ENCODE measurements at regions not wholly inside any gene's neighbourhood (a gene's known extent, or its start where the extent isn't known, plus 50 kb on each side); places are given as distances from the start of the nearest gene placed in this dataset.

DNA sequence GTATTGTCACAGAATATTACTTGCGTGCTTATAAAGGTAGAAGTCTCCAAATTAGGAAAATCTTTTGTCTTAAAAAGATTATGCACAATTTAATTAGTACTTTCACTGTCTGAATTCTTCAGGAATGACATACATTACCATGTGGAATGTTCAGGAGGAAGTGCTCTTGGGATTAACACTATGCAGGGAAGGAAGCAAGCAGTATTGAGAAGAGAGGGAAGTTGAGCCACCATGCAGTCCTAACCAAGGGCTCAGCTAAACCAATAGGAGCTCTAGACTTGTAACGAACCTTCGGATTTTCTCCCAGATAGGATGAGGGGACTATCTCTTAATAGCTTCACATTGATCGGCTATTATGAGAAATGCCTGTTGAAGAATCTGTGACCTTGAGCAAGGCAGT lies 918.4 kb upstream of the MANEA start:
- Histone ChIP-seq H3K4me3 (no peak overlapping the region), H3K9me3 (replicated peaks in 1 of 11) (peaks cover 0 to 6% (median 0%) of the 10 kb centered on the region in 11 experiments; a peak in 1 of 22 replicates), H3K27me3 (no peaks in the 10 kb centered on the region), H3K9ac (no peak overlapping the region), H4K20me1 (no peaks in the 10 kb centered on the region), H3K4me1 (no peaks in the 10 kb centered on the region), H3K4me2 (no peak overlapping the region), H3K27ac (no peak overlapping the region), H3K36me3 (no peaks in the 10 kb centered on the region)
- TF ChIP-seq Cebpa-rat (IDR thresholded peaks at IDR 0.05), result no peak

- Histone ChIP-seq H3K9ac (no peak overlapping the region), H3K4me1 (no peaks in the 10 kb centered on the region), H3K27ac (no peak overlapping the region), H3K4me3 (no peak overlapping the region), H3K36me3 (no peaks in the 10 kb centered on the region), H3K9me3 (replicated peaks in 1 of 11) (peaks cover 0 to 6% (median 0%) of the 10 kb centered on the region in 11 experiments; a peak in 1 of 22 replicates), H3K27me3 (no peaks in the 10 kb centered on the region), H4K20me1 (no peaks in the 10 kb centered on the region), H3K4me2 (no peak overlapping the region)
- TF ChIP-seq Cebpa-rat (IDR thresholded peaks at IDR 0.05), result no peak
These were observed 926.1 kb upstream of the MANEA start for GRCh38 chr6:94651239-94651638.

GRCh38 chr6:94645191-94645590 lies 932.1 kb upstream of the MANEA start:
- H4K20me1 ChIP-seq, result no peaks in the 10 kb centered on the region
- no peaks in the 10 kb centered on the region for H3K9me3 ChIP-seq (replicated peaks in 1 of 11)
- no peak overlapping the region for H3K4me3 ChIP-seq
- no peak for TF ChIP-seq Cebpa-rat (IDR thresholded peaks at IDR 0.05)
- H3K4me2 ChIP-seq, result no peak overlapping the region
- H3K36me3 ChIP-seq, result no peaks in the 10 kb centered on the region
- H3K4me1 ChIP-seq, result no peaks in the 10 kb centered on the region
- no peak overlapping the region for H3K27ac ChIP-seq
- no peaks in the 10 kb centered on the region for H3K27me3 ChIP-seq
- no peak overlapping the region for H3K9ac ChIP-seq

DNA sequence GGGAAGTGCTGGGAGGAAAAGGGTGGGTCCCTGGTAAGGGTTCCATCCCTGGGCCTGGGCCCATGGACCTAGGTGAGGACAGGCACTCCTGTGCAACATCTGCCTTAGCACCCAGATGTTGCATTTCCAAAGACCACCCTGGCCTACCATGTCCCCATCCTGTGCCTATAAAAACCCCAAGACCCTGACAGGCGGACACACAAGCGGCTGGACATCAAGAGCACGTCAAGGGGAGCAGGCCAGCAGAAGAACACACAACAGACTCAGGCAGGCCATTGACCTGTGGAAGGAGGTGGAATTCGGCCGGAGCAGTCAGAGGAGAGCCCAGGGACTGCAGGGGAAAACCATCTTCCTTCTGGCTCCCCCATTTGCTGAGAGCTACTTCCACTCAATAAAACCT lies 937.8 kb upstream of the MANEA start:
- Histone ChIP-seq H3K27me3 (no peaks in the 10 kb centered on the region), H3K36me3 (no peaks in the 10 kb centered on the region), H3K4me3 (no peak overlapping the region), H4K20me1 (no peaks in the 10 kb centered on the region), H3K27ac (no peak overlapping the region), H3K4me1 (no peaks in the 10 kb centered on the region), H3K9me3 (replicated peaks in 1 of 11) (no peaks in the 10 kb centered on the region), H3K9ac (no peak overlapping the region), H3K4me2 (no peak overlapping the region)
- no peak for TF ChIP-seq Cebpa-rat (IDR thresholded peaks at IDR 0.05)

DNA sequence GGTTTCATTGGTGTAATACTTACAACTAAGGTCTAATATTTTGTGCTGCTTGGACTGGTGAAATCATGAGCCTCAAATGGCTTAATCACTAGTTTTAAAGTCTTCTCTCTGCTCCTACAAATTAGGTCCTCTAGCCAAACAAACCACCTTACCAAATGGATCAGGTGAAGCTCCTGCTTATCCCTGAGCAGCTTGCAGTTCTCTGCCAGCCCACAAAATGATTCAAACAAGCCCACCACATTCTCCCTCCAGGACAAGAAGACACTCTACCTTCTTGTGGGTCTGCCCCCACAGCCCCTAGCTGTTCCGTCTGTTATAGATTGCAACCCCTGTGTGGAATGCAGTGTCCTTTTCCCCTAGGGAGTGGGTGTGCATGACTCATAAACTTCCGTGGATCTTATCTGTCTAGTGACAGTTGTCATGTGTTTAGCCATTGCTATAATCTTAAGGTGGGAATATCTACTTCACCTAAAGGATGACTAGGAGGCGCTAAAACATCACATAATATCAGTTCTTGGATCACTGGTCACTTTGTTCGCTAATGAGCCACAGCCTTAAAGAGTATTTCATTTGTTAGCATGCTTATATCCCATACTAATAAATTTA lies 940.5 kb upstream of the MANEA start:
- Histone ChIP-seq H3K27ac (no peak overlapping the region), H3K9ac (no peak overlapping the region), H3K27me3 (no peaks in the 10 kb centered on the region), H3K4me2 (no peak overlapping the region), H3K4me1 (no peaks in the 10 kb centered on the region), H3K36me3 (no peaks in the 10 kb centered on the region), H3K9me3 (replicated peaks in 1 of 11) (no peaks in the 10 kb centered on the region), H4K20me1 (no peaks in the 10 kb centered on the region), H3K4me3 (no peak overlapping the region)
- TF ChIP-seq Cebpa-rat (IDR thresholded peaks at IDR 0.05), result no peak

DNA sequence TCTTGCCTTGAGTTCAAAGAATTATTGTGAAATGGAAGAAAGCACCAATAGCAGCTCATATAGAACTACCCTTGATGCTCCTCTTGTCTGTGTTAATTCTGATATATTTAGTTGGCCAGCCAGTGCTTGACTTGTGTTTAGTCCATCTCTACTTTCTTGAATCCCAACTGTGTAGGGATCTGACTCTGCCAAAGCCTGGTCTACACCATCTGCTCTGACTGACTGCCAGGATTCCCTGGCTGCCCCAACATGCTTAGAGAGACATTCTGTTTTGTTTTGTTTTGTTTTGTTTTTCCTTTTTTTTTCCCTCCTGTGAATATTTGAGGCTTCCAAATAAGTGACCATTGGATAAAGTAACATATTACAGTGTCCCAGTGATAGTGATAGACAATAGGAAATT lies 953.7 kb upstream of the MANEA start:
- no peak overlapping the region for H3K4me2 ChIP-seq
- no peaks in the 10 kb centered on the region for H3K27me3 ChIP-seq
- no peaks in the 10 kb centered on the region for H4K20me1 ChIP-seq
- H3K9me3 ChIP-seq (replicated peaks in 1 of 11), result no peaks in the 10 kb centered on the region
- H3K36me3 ChIP-seq, result no peaks in the 10 kb centered on the region
- H3K4me3 ChIP-seq, result no peak overlapping the region
- TF ChIP-seq Cebpa-rat (IDR thresholded peaks at IDR 0.05), result no peak
- no peak overlapping the region for H3K27ac ChIP-seq
- H3K4me1 ChIP-seq, result no peaks in the 10 kb centered on the region
- H3K9ac ChIP-seq, result no peak overlapping the region

DNA sequence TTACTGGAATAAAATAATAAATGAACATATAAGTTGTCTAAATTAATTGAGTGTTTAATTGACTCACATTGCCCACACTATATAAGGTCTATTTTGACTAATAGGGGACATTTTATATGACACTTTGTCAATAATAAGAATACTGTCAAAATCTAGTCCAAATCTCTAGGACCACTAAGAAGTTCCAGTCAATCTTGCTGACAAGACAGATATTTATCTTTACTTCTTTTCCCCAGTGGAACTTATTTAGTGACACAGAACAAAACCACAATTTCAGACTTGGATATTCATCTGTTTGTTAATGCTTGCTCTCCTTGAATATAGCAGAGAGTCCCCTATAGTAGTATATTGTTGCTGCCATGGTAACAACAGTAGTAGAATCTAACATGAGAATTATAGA lies 954.6 kb upstream of the MANEA start:
- H3K9ac ChIP-seq, result no peak overlapping the region
- no peaks in the 10 kb centered on the region for H3K4me1 ChIP-seq
- TF ChIP-seq Cebpa-rat (IDR thresholded peaks at IDR 0.05), result no peak
- H3K4me2 ChIP-seq, result no peak overlapping the region
- H3K27ac ChIP-seq, result no peak overlapping the region
- H3K9me3 ChIP-seq (replicated peaks in 1 of 11), result no peaks in the 10 kb centered on the region
- no peaks in the 10 kb centered on the region for H3K27me3 ChIP-seq
- H3K4me3 ChIP-seq, result no peak overlapping the region
- no peaks in the 10 kb centered on the region for H3K36me3 ChIP-seq
- no peaks in the 10 kb centered on the region for H4K20me1 ChIP-seq

DNA sequence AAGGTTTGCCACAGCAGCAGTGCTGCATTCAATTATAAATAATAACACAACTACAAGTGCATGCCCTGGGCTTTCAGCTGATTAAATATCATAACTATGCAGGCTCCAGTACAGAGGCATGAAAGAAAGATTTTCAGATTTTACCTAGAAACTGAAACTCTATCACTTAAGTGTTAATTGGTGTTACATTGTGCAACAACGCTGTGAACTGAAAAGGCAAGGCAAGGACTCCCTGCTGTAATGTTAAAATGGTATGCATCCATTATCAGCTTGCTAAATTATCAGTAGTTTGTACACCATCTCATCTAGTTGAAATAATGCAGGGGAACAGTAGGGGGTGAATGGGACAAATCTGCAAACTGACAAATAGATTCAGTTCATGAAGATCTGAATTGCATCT lies 976.7 kb upstream of the MANEA start:
- no peaks in the 10 kb centered on the region for H3K36me3 ChIP-seq
- no peaks in the 10 kb centered on the region for H3K27me3 ChIP-seq
- H3K4me2 ChIP-seq, result no peak overlapping the region
- no peaks in the 10 kb centered on the region for H4K20me1 ChIP-seq
- no peak overlapping the region for H3K27ac ChIP-seq
- no peak for TF ChIP-seq Cebpa-rat (IDR thresholded peaks at IDR 0.05)
- H3K9me3 ChIP-seq (replicated peaks in 1 of 11), result peaks cover 0 to 5% (median 0%) of the 10 kb centered on the region in 11 experiments; a peak in 1 of 22 replicates
- H3K4me1 ChIP-seq, result no peaks in the 10 kb centered on the region
- H3K9ac ChIP-seq, result no peak overlapping the region
- H3K4me3 ChIP-seq, result no peak overlapping the region

DNA sequence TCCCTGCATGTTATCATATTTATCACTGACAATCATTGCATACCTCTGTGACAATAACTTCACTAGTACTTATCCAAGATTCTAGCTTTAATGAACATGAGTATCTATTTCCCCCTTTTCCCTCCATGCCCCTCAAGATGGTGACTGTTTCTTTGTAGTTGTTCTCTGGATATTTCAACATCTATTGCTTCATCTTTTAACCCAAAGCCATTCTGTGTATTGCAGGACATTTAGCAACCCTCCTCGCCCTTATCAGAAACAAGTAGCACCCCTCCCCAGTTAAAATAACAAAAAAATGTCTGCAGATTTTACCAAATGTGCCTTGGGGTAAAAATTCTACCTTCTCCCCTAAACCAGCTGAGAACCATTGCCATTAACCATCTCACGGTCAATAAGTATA lies 979.8 kb upstream of the MANEA start:
- H3K4me2 ChIP-seq, result no peak overlapping the region
- no peaks in the 10 kb centered on the region for H3K36me3 ChIP-seq
- no peak overlapping the region for H3K27ac ChIP-seq
- H3K27me3 ChIP-seq, result no peaks in the 10 kb centered on the region
- H4K20me1 ChIP-seq, result no peaks in the 10 kb centered on the region
- no peaks in the 10 kb centered on the region for H3K9me3 ChIP-seq (replicated peaks in 1 of 11)
- H3K9ac ChIP-seq, result no peak overlapping the region
- no peak overlapping the region for H3K4me3 ChIP-seq
- no peak for TF ChIP-seq Cebpa-rat (IDR thresholded peaks at IDR 0.05)
- H3K4me1 ChIP-seq, result no peaks in the 10 kb centered on the region

GRCh38 chr6:94590416-94590815 lies 986.9 kb upstream of the MANEA start:
- H3K9me3 ChIP-seq (replicated peaks in 1 of 11), result no peaks in the 10 kb centered on the region
- H3K27me3 ChIP-seq, result no peaks in the 10 kb centered on the region
- H3K4me1 ChIP-seq, result no peaks in the 10 kb centered on the region
- H3K36me3 ChIP-seq, result no peaks in the 10 kb centered on the region
- H3K27ac ChIP-seq, result no peak overlapping the region
- H4K20me1 ChIP-seq, result no peaks in the 10 kb centered on the region
- H3K4me3 ChIP-seq, result no peak overlapping the region
- H3K4me2 ChIP-seq, result no peak overlapping the region
- H3K9ac ChIP-seq, result no peak overlapping the region
- no peak for TF ChIP-seq Cebpa-rat (IDR thresholded peaks at IDR 0.05)
